Esophagus muscularis mucosa (tissue), 4 donors: ENCODE measurements at regions not wholly inside any gene's neighbourhood (a gene's known extent, or its start where the extent isn't known, plus 50 kb on each side); places are given as distances from the start of the nearest gene placed in this dataset.

Source experiments
- DNase-seq: peaks from one replicate; pipeline ENCODE4 v3.0.0-alpha.2; 2017; ENCODE audit errors: extremely low spot score
- H3K27ac ChIP-seq, 4 donors: fragments of 200-600 bp; sonication (generic); replicated peaks in 1 of 4; 1 replicate in 3 of 4; 2 replicates in 1 of 4; pipeline ENCODE4 v1.5.1; 2016 to 2019; ENCODE audit warnings: mild to moderate bottlenecking in 1 of 4
- H3K27me3 ChIP-seq, 4 donors: fragments of 200-600 bp; sonication (generic); one replicate each; pipeline versions ENCODE4 v1.5.1 to v1.6.0; 2016 to 2019
- H3K36me3 ChIP-seq, 4 donors: fragments of 200-600 bp; sonication (generic); one replicate each; pipeline ENCODE4 v1.5.1; 2016 to 2019
- H3K4me1 ChIP-seq, 4 donors: fragments of 200-600 bp; sonication (generic); one replicate each; pipeline ENCODE4 v1.5.1; 2016 to 2019
- H3K4me3 ChIP-seq, 4 donors: fragments of 200-600 bp; sonication (generic); 1 replicate in 2 of 4; 2 replicates in 2 of 4; pipeline ENCODE4 v1.5.1; 2016 to 2019; ENCODE audit warnings: mild to moderate bottlenecking in 4 of 4, moderate library complexity in 1 of 4
- H3K9me3 ChIP-seq, 4 donors: fragments of 200-600 bp; sonication (generic); 1 replicate in 3 of 4; 2 replicates in 1 of 4; pipeline ENCODE4 v1.5.1; 2016 to 2019
- EP300 ChIP-seq: sonication (generic); formaldehyde crosslinking; IDR thresholded peaks from one replicate; pipeline ENCODE4 v1.6.1; 2017; ENCODE audit warnings: antibody characterized with exemption
- POLR2A ChIP-seq: fragments of 450-650 bp; IDR thresholded peaks from one replicate; pipeline ENCODE4 v1.6.1; 2017; ENCODE audit warnings: antibody characterized with exemption, moderate library complexity, mild to moderate bottlenecking, low read depth
- POLR2AphosphoS5 ChIP-seq, 2 donors: sonication (generic); formaldehyde crosslinking; IDR thresholded peaks; one replicate each; pipeline ENCODE4 v1.6.1; 2017; ENCODE audit warnings: antibody characterized with exemption in 2 of 2
- WGBS: methylation state at CpG from one replicate; pipeline ENCODE4 v1.1.5; 2018; 5-methylcytosine and 5-hydroxymethylcytosine counted together
- intact Hi-C: fragments of 100-400 bp; cut with DNase I; formaldehyde crosslinking; loops from one replicate; pipeline ENCODE4 v1.15.1; 2023
- TF ChIP-seq, protein P1 (sequence below), 3 experiments: fragments of 200-600 bp in 2 of 3; fragments of 450-650 bp in 1 of 3; sonication (generic) in 2 of 3; IDR thresholded peaks; one replicate each; pipeline ENCODE4 v1.5.1; 2017 to 2019; ENCODE audit warnings: antibody characterized with exemption in 3 of 3, mild to moderate bottlenecking in 2 of 3, moderate library complexity in 1 of 3

DNA sequence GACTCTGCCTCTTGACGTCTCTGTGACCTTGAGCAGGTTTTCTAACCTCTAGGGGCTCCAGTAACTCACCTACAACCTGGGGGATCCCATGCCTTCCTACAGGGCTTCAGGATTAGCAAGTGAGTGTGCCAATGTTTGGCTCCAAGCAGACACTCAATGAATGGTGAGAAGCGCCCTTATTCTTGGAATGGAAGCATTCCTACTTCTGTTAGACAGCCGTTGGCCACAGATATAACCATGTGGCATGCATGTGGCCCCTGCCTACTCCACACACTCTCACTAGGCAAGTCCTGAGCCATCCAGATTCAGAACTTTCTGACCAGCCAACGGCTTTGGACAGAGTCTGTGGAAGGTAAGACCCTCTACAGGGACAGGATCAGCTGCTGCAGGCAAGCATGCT lies 108.9 kb upstream of the LYZL2 start:
- H3K27ac ChIP-seq: no peak overlapping the region
- intact Hi-C loops: loop anchor here (10.0 kb wide), 1 partner anchor 756 kb away; no protein-coding TSS in a partner anchor
- no peaks in the 10 kb centered on the region for H3K27me3 ChIP-seq
- H3K9me3 ChIP-seq: no peaks in the 10 kb centered on the region
- no peak overlapping the region for H3K4me3 ChIP-seq
- no peak for TF ChIP-seq POLR2A
- no peak for TF ChIP-seq POLR2AphosphoS5 (IDR thresholded peaks at IDR 0.05)
- TF ChIP-seq, protein P1, sequence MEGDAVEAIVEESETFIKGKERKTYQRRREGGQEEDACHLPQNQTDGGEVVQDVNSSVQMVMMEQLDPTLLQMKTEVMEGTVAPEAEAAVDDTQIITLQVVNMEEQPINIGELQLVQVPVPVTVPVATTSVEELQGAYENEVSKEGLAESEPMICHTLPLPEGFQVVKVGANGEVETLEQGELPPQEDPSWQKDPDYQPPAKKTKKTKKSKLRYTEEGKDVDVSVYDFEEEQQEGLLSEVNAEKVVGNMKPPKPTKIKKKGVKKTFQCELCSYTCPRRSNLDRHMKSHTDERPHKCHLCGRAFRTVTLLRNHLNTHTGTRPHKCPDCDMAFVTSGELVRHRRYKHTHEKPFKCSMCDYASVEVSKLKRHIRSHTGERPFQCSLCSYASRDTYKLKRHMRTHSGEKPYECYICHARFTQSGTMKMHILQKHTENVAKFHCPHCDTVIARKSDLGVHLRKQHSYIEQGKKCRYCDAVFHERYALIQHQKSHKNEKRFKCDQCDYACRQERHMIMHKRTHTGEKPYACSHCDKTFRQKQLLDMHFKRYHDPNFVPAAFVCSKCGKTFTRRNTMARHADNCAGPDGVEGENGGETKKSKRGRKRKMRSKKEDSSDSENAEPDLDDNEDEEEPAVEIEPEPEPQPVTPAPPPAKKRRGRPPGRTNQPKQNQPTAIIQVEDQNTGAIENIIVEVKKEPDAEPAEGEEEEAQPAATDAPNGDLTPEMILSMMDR (IDR thresholded peaks at IDR 0.05): no peak
- TF ChIP-seq EP300: no peak
- DNase-seq: no peak
- peaks cover 7 to 12% (median 10%) of the 10 kb centered on the region in 4 donors for H3K4me1 ChIP-seq
- WGBS: 100% methylated on average over 3 of the region's 4 CpGs
- H3K36me3 ChIP-seq: no peaks in the 10 kb centered on the region

DNA sequence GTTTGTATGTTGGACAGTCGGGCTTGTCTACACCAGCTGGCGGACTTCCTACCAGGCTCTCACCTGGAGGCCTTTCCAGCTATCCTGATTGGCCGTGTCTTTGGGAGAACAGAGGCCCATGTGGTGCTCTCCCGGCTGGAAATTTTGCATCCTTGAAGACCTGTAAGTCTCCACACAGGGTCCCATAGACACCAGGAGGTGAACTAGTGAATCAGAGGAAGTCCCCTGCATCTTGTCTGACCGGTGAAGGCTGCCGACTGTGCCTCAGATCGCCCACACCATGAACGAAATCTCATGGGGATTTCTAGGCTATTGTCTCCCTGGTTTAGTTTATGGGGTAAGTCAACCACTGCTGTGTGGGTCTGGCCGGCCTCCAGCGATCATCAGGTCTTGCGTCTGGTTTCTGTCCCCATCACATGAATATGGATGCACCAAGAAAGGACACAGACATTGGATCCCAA lies 108.4 kb upstream of the LYZL2 start:
- no peak for DNase-seq
- Histone ChIP-seq H3K27me3 (no peaks in the 10 kb centered on the region), H3K27ac (no peak overlapping the region), H3K9me3 (no peaks in the 10 kb centered on the region), H3K4me3 (no peak overlapping the region), H3K36me3 (no peaks in the 10 kb centered on the region), H3K4me1 (peaks cover 7 to 12% (median 10%) of the 10 kb centered on the region in 4 donors)
- TF ChIP-seq EP300: no peak
- TF ChIP-seq POLR2A: no peak
- intact Hi-C loops: loop anchor here (10.0 kb wide), 1 partner anchor 757 kb away; no protein-coding TSS in a partner anchor
- 93% methylated on average over 4 of the region's 11 CpGs for WGBS

DNA sequence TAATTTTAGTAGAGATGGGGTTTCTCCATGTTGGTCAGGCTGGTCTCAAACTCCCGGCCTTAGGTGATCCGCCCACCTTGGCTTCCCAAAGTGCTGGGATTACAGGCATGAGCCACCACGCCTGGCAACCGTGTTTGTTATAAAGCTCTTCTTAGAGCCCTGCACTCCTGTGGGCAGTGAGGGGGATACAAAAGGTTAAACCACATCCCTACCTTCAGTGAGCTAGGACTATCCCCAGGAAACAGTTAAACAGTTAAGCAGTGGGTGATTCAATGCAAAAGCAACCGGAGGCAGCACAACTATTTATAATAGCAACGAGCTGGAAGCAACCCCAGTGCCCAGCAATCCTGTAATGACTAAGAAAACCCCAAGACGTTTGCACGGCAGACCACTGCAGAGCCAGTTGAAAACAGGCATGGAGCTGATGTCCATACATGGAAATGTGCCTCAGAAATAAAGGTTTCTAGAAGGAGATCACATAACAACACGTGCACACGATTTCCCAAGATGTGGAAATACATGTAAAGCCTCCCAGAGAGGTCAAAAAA lies 107.2 kb upstream of the LYZL2 start:
- H3K4me1 ChIP-seq: peaks cover 7 to 12% (median 10%) of the 10 kb centered on the region in 4 donors
- no peaks in the 10 kb centered on the region for H3K9me3 ChIP-seq
- intact Hi-C loops: loop anchor here (10.0 kb wide), 1 partner anchor 758 kb away; no protein-coding TSS in a partner anchor
- H3K27ac ChIP-seq: peak overlapping the region in 1 of 4 donors; percentile 33
- H3K27me3 ChIP-seq: no peaks in the 10 kb centered on the region
- no peak overlapping the region for H3K4me3 ChIP-seq
- TF ChIP-seq, protein P1 (IDR thresholded peaks at IDR 0.05): no peak
- TF ChIP-seq POLR2A: no peak
- TF ChIP-seq POLR2AphosphoS5 (IDR thresholded peaks at IDR 0.05): peak; percentile 58 to 69
- TF ChIP-seq EP300: no peak
- DNase-seq: no peak
- no peaks in the 10 kb centered on the region for H3K36me3 ChIP-seq
- 37% methylated on average over 10 of the region's 10 CpGs for WGBS

DNA sequence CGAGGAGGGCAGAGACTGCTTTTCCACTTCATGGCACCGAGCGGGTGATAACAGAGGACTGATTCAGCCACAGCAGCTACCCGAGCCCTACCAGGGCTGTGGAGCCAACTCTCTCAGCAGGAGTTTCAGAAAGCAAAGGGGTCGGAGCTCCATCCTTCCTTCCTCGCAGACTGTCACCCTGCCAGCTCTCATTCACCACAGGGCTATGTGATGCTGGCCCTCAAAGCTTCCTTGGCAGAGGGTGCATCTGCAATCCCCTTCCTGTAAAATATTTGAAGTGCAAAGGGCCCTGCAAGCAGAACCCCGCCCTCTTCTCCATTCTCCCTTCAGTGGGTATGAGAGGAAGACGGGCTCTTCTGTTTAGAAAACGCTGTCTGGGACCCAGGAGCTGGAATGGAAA lies 105.3 kb upstream of the LYZL2 start:
- Histone ChIP-seq H3K27ac (no peak overlapping the region), H3K9me3 (no peaks in the 10 kb centered on the region), H3K27me3 (no peaks in the 10 kb centered on the region), H3K4me1 (peaks cover 7 to 12% (median 10%) of the 10 kb centered on the region in 4 donors), H3K4me3 (no peak overlapping the region), H3K36me3 (no peaks in the 10 kb centered on the region)
- TF ChIP-seq, protein P1 (IDR thresholded peaks at IDR 0.05): no peak
- TF ChIP-seq EP300: no peak
- TF ChIP-seq POLR2AphosphoS5 (IDR thresholded peaks at IDR 0.05): no peak
- no peak for TF ChIP-seq POLR2A
- WGBS: 68% methylated on average over 8 of the region's 9 CpGs
- no peak for DNase-seq
- intact Hi-C loops: loop anchor here (10.0 kb wide), 1 partner anchor 760 kb away; no protein-coding TSS in a partner anchor

DNA sequence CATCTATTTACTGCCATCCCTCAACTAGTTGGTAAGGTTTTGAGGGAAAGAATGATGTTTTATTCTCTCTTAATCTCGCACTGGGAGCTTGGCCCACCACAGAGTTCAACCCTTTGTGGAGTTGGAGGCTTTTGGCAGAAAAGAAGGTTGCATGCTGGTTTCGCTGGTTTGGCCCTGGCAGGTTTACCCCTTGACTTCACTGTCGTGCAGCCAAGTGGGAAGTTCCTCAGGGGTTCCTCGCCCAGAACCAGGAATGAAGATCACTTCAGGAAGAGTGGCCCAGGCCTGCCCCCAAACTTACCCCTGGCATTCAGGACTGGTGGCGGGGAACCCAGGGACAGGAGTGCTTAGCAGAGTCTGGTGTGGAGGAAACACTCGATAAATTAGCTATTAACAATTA lies 103.1 kb upstream of the LYZL2 start:
- intact Hi-C loops: loop anchor here (10.0 kb wide), 1 partner anchor 762 kb away; no protein-coding TSS in a partner anchor
- H3K9me3 ChIP-seq: no peaks in the 10 kb centered on the region
- peaks cover 7 to 12% (median 10%) of the 10 kb centered on the region in 4 donors for H3K4me1 ChIP-seq
- no peak for DNase-seq
- no peak for TF ChIP-seq EP300
- no peak for TF ChIP-seq POLR2A
- TF ChIP-seq, protein P1 (IDR thresholded peaks at IDR 0.05): no peak
- no peak overlapping the region for H3K4me3 ChIP-seq
- no peaks in the 10 kb centered on the region for H3K27me3 ChIP-seq
- no peak overlapping the region for H3K27ac ChIP-seq
- no peaks in the 10 kb centered on the region for H3K36me3 ChIP-seq
- 98% methylated on average over 6 of the region's 6 CpGs for WGBS
